Tibial artery (tissue), 4 donors: ENCODE measurements at regions not wholly inside any gene's neighbourhood (a gene's known extent, or its start where the extent isn't known, plus 50 kb on each side); places are given as distances from the start of the nearest gene placed in this dataset.

Experiments
- DNase-seq, 2 donors: peaks; one replicate each; pipeline ENCODE4 v3.0.0-alpha.2; 2019
- H3K27ac ChIP-seq, 2 donors: fragments of 200-600 bp; sonication (generic) in 1 of 2; 1 replicate in 1 of 2; 2 replicates in 1 of 2; pipeline ENCODE4 v1.5.1; 2018 to 2019; ENCODE audit warnings: mild to moderate bottlenecking in 1 of 2
- H3K27me3 ChIP-seq, 2 donors: fragments of 200-600 bp; sonication (generic) in 1 of 2; one replicate each; pipeline versions ENCODE4 v1.5.1 to v1.6.0; 2016 to 2019
- H3K36me3 ChIP-seq, 3 donors: fragments of 200-600 bp; sonication (generic) in 2 of 3; one replicate each; pipeline ENCODE4 v1.5.1; 2016 to 2019; ENCODE audit warnings: mild to moderate bottlenecking in 2 of 3
- H3K4me1 ChIP-seq, 4 donors: fragments of 200-600 bp; sonication (generic) in 2 of 4; 1 replicate in 3 of 4; 2 replicates in 1 of 4; pipeline ENCODE4 v1.5.1; 2016 to 2019
- H3K4me3 ChIP-seq, 2 donors: fragments of 200-600 bp; sonication (generic) in 1 of 2; 1 replicate in 1 of 2; 2 replicates in 1 of 2; pipeline ENCODE4 v1.5.1; 2018 to 2019; ENCODE audit warnings: mild to moderate bottlenecking in 2 of 2
- H3K9me3 ChIP-seq, 3 donors: fragments of 200-600 bp; sonication (generic) in 1 of 3; one replicate each; pipeline ENCODE4 v1.5.1; 2016 to 2019
- CTCF ChIP-seq, 2 experiments: fragments of 200-600 bp in 1 of 2; fragments of 450-650 bp in 1 of 2; IDR thresholded peaks; one replicate each; pipeline ENCODE4 v1.5.1; 2017 to 2019; ENCODE audit warnings: antibody characterized with exemption in 2 of 2, mild to moderate bottlenecking in 1 of 2, moderate library complexity in 1 of 2
- intact Hi-C: fragments of 100-400 bp; cut with DNase I; formaldehyde crosslinking; loops from one replicate; pipeline ENCODE4 v1.15.0; 2023; ENCODE audit warnings: low total_unique reads

- intact Hi-C loops = no loop called here
- Histone ChIP-seq H3K27ac (no peak overlapping the region), H3K27me3 (no peaks in the 10 kb centered on the region), H3K36me3 (no peaks in the 10 kb centered on the region), H3K9me3 (no peaks in the 10 kb centered on the region), H3K4me3 (no peak overlapping the region), H3K4me1 (no peaks in the 10 kb centered on the region)
- no peak for DNase-seq
- TF ChIP-seq CTCF (IDR thresholded peaks at IDR 0.05) = no peak
Observed at GRCh38 chr21:23522751-23523150, 2084.5 kb downstream of the MRPL39 start.

- no peak for TF ChIP-seq CTCF (IDR thresholded peaks at IDR 0.05)
- Histone ChIP-seq H3K4me1 (no peaks in the 10 kb centered on the region), H3K27ac (no peak overlapping the region), H3K9me3 (no peaks in the 10 kb centered on the region), H3K27me3 (no peaks in the 10 kb centered on the region), H3K4me3 (no peak overlapping the region), H3K36me3 (no peaks in the 10 kb centered on the region)
- DNase-seq = no peak
- intact Hi-C loops = no loop called here
Observed at GRCh38 chr21:23507501-23507900, 2099.8 kb downstream of the MRPL39 start.

- Histone ChIP-seq H3K4me1 (no peaks in the 10 kb centered on the region), H3K4me3 (no peak overlapping the region), H3K9me3 (no peaks in the 10 kb centered on the region), H3K27me3 (no peaks in the 10 kb centered on the region), H3K27ac (no peak overlapping the region), H3K36me3 (no peaks in the 10 kb centered on the region)
- TF ChIP-seq CTCF (IDR thresholded peaks at IDR 0.05) = no peak
- no peak for DNase-seq
- intact Hi-C loops = no loop called here
Observed at GRCh38 chr21:23496729-23497128, 2110.6 kb downstream of the MRPL39 start.

GRCh38 chr21:23488245-23488644, 2119.0 kb downstream of the MRPL39 start:
- Histone ChIP-seq H3K9me3 (no peaks in the 10 kb centered on the region), H3K4me1 (no peaks in the 10 kb centered on the region), H3K27ac (no peak overlapping the region), H3K27me3 (no peaks in the 10 kb centered on the region), H3K4me3 (no peak overlapping the region), H3K36me3 (no peaks in the 10 kb centered on the region)
- DNase-seq = no peak
- intact Hi-C loops = no loop called here
- TF ChIP-seq CTCF (IDR thresholded peaks at IDR 0.05) = no peak

- no peak for DNase-seq
- H3K4me1 ChIP-seq = no peaks in the 10 kb centered on the region
- H3K27ac ChIP-seq = no peak overlapping the region
- no peak for TF ChIP-seq CTCF (IDR thresholded peaks at IDR 0.05)
- H3K27me3 ChIP-seq = no peaks in the 10 kb centered on the region
- H3K9me3 ChIP-seq = no peaks in the 10 kb centered on the region
- intact Hi-C loops = no loop called here
- H3K4me3 ChIP-seq = no peak overlapping the region
- no peaks in the 10 kb centered on the region for H3K36me3 ChIP-seq
Observed at GRCh38 chr21:23480591-23481270, 2126.6 kb downstream of the MRPL39 start.

- Histone ChIP-seq H3K27me3 (no peaks in the 10 kb centered on the region), H3K9me3 (no peaks in the 10 kb centered on the region), H3K27ac (no peak overlapping the region), H3K36me3 (no peaks in the 10 kb centered on the region), H3K4me1 (no peaks in the 10 kb centered on the region), H3K4me3 (no peak overlapping the region)
- intact Hi-C loops = no loop called here
- DNase-seq = no peak
- TF ChIP-seq CTCF (IDR thresholded peaks at IDR 0.05) = no peak
Observed at GRCh38 chr21:23478381-23478780, 2128.9 kb downstream of the MRPL39 start.
